Fibroblast of lung (primary cell): ENCODE measurements at regions not wholly inside any gene's neighbourhood (a gene's known extent, or its start where the extent isn't known, plus 50 kb on each side); places are given as distances from the start of the nearest gene placed in this dataset.

ENCODE experiments used
- CTCF ChIP-seq, 2 donors: IDR thresholded peaks in 1 of 2; conservative IDR thresholded peaks in 1 of 2; 1 replicate in 1 of 2; 2 replicates in 1 of 2; pipeline ENCODE4 v1.5.1; 2011 to 2012; ENCODE audit warnings: low read length in 2 of 2, control low read depth in 1 of 2, inconsistent platforms in 1 of 2, low read depth in 1 of 2, mild to moderate bottlenecking in 1 of 2
- EZH2 ChIP-seq: IDR thresholded peaks from 2 replicates; pipeline ENCODE4 v1.5.1; 2012; ENCODE audit warnings: low read length, control low read depth, mild to moderate bottlenecking; ENCODE audit errors: missing control alignments

GRCh38 chr11:128297805-128298204, 289.6 kb downstream of the ETS1 start:
- TF ChIP-seq CTCF (conservative IDR thresholded peaks at IDR 0.05 in 1 of 2, IDR thresholded peaks at IDR 0.05 in 1 of 2; ENCODE audit: low read depth in 1 of 2, low read length in 2 of 2) = no peak
- no peak for TF ChIP-seq EZH2
